Endodermal cell (in vitro differentiated cells): ENCODE measurements at regions not wholly inside any gene's neighbourhood (a gene's known extent, or its start where the extent isn't known, plus 50 kb on each side); places are given as distances from the start of the nearest gene placed in this dataset.

Experiments used
- DNase-seq: peaks from one replicate; pipeline ENCODE4 v3.0.0-alpha.2; 2017
- H3K27ac ChIP-seq: 2 replicates; pipeline ENCODE4 v1.5.1; 2013; ENCODE audit warnings: mild to moderate bottlenecking, low read depth, low read length, moderate library complexity
- H3K27me3 ChIP-seq: 2 replicates; pipeline ENCODE4 v1.6.1; 2013; ENCODE audit warnings: mild to moderate bottlenecking, low read length, moderate library complexity; ENCODE audit not compliant: insufficient read depth, control insufficient read depth, poor library complexity, severe bottlenecking
- H3K36me3 ChIP-seq: 2 replicates; pipeline ENCODE4 v1.7.0; 2013; ENCODE audit warnings: mild to moderate bottlenecking, low read length, moderate library complexity; ENCODE audit not compliant: control insufficient read depth, insufficient read depth
- H3K4me1 ChIP-seq: one replicate; pipeline ENCODE4 v1.7.0; 2013; ENCODE audit warnings: low read length; ENCODE audit not compliant: control insufficient read depth, insufficient read depth
- H3K4me3 ChIP-seq: 2 replicates; pipeline ENCODE4 v1.5.1; 2013; ENCODE audit warnings: mild to moderate bottlenecking, low read length, moderate library complexity
- H3K9ac ChIP-seq: 2 replicates; pipeline ENCODE4 v1.6.1; 2013; ENCODE audit warnings: mild to moderate bottlenecking, low read length, moderate library complexity; ENCODE audit not compliant: poor library complexity, severe bottlenecking; ENCODE audit errors: extremely low read depth
- H3K9me3 ChIP-seq: 2 replicates; pipeline ENCODE4 v1.6.1; 2013; ENCODE audit warnings: mild to moderate bottlenecking, low read length, moderate library complexity; ENCODE audit not compliant: control insufficient read depth
- H3K27ac Mint-ChIP-seq: 2 replicates; pipeline ENCODE4 v1.8.0; 2020; ENCODE audit warnings: mixed read lengths
- H3K27me3 Mint-ChIP-seq: 2 replicates; pipeline ENCODE4 v1.8.0; 2021; ENCODE audit warnings: mild to moderate bottlenecking, mixed read lengths; ENCODE audit not compliant: insufficient read depth
- H3K36me3 Mint-ChIP-seq: 2 replicates; pipeline ENCODE4 v1.8.0; 2020; ENCODE audit warnings: low read depth, mixed read lengths
- H3K4me1 Mint-ChIP-seq: 2 replicates; pipeline ENCODE4 v1.8.0; 2020; ENCODE audit warnings: mixed read lengths
- H3K4me3 Mint-ChIP-seq: 2 replicates; pipeline ENCODE4 v1.8.0; 2020; ENCODE audit warnings: mild to moderate bottlenecking, moderate library complexity, mixed read lengths
- H3K9me3 Mint-ChIP-seq: 2 replicates; pipeline ENCODE4 v1.8.0; 2020; ENCODE audit warnings: mild to moderate bottlenecking, mixed read lengths
- WGBS, 2 experiments: methylation state at CpG; one replicate each; pipeline versions ENCODE4 v1.1.5 to v1.1.7; 2013; ENCODE audit warnings: missing lambda C conversion rate in 2 of 2, mixed read lengths in 1 of 2; ENCODE audit not compliant: insufficient coverage in 1 of 2, insufficient read length in 1 of 2; 5-methylcytosine and 5-hydroxymethylcytosine counted together
- TF ChIP-seq, protein P1 (sequence below): fragments of 200-600 bp; sonication (generic); conservative IDR thresholded peaks from 2 replicates; pipeline ENCODE4 v1.5.0; 2021; ENCODE audit warnings: antibody characterized with exemption, mild to moderate bottlenecking

DNA sequence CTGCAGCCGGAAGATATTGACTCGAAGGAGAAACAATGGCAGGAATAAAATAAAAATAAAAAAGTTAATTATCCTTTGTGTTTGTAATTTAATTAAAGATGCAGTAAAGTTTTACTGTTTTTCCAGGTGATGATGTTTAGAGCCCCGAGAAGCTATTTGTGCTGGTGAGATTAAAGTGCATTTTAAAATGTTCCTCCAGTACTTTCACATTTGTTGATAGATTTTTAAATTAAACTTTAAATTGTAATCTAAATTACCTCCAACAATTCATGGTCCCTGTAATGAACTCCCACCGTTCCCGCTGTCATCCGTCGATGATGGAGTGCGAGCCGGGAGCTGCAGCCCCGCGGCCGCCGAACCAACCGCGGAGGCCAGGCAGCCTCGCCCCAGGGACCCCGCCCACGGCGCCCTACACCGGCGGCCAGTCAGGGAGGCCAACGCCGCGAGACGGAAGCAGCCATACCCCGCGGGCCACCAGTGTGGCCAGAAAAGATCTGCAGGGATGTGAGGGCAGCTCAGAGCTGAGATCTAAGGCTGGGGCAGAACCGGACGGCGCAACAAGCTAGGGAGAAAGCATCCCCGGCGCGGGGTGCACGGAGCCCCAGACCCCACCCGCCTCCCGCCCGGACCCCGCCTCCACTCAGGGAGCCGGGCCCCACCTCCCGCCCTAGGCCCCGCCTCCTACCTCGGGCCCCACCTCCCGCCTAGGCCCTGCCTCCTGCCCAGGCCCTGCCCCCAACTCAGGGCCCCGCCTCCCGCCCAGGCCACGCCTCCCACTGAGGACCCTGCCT lies 104.0 kb downstream of the FAM53A start:
- no peak overlapping the region for H3K9ac ChIP-seq
- Mint-ChIP-seq H3K36me3 (no peaks in the 10 kb centered on the region), H3K4me3 (peak overlapping the region; percentile 54), H3K4me1 (peaks cover 6% of the 10 kb centered on the region), H3K27me3 (peaks cover 4% of the 10 kb centered on the region), H3K27ac (no peak overlapping the region), H3K9me3 (peaks cover 4% of the 10 kb centered on the region)
- H3K4me3 ChIP-seq, result peak overlapping the region; percentile 71
- peak; percentile 100 for DNase-seq
- H3K36me3 ChIP-seq, result no peaks in the 10 kb centered on the region
- WGBS, 2 experiments, result 0 to 4% methylated on average over 9 to 46 of the region's 46 CpGs
- peaks cover 4% of the 10 kb centered on the region for H3K4me1 ChIP-seq
- H3K9me3 ChIP-seq, result no peaks in the 10 kb centered on the region
- H3K27ac ChIP-seq, result no peak overlapping the region
- H3K27me3 ChIP-seq, result peaks cover 13% of the 10 kb centered on the region
- TF ChIP-seq, protein P1, sequence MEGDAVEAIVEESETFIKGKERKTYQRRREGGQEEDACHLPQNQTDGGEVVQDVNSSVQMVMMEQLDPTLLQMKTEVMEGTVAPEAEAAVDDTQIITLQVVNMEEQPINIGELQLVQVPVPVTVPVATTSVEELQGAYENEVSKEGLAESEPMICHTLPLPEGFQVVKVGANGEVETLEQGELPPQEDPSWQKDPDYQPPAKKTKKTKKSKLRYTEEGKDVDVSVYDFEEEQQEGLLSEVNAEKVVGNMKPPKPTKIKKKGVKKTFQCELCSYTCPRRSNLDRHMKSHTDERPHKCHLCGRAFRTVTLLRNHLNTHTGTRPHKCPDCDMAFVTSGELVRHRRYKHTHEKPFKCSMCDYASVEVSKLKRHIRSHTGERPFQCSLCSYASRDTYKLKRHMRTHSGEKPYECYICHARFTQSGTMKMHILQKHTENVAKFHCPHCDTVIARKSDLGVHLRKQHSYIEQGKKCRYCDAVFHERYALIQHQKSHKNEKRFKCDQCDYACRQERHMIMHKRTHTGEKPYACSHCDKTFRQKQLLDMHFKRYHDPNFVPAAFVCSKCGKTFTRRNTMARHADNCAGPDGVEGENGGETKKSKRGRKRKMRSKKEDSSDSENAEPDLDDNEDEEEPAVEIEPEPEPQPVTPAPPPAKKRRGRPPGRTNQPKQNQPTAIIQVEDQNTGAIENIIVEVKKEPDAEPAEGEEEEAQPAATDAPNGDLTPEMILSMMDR, result no peak

DNA sequence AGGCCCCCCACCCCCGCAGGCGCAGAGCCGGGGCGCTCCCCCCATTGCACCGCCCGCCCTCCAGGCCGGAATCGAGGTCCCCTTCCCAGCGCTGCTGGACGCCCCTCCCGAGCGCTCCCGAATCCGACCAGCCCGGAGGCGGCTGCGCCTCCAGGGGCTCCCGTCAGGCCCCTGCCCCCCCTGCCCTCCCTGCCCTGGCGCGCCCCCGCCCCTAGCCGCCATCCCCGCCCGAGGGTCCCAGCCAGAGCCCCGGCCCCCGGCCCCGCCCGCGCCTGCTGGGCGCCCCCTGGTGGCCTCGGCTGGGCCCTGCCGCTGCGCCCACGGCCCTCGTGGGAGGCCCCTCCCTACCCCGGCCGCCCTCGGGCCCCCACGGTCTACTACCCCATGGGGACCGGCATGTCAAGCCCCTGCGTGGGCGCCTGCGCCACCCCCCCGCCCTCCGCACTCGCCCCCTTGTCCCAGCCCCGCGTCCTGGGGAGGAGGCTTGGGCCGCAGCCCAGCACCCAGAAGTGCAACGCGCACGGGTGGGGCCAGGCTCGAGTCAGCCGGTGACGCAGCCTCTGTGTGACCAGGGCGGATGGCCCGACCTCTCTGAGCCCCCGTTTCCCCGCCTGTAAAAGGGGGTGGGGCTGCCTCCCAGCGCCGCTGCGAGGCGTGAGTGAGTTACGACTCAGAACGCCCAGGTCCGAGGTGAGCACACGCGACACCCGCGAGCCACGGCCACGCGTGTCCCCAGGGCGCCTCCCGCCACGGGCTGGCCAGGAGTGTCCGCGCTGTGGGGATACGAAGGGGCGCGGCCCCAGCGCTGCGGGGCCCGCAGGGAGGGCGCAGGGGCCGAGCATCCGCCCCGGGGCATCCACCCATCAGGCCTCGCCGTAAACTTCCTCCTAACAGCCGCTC lies 104.9 kb downstream of the FAM53A start:
- Histone ChIP-seq H3K36me3 (no peaks in the 10 kb centered on the region), H3K9ac (no peak overlapping the region), H3K27me3 (peaks cover 13% of the 10 kb centered on the region), H3K4me3 (peak overlapping the region; percentile 71), H3K27ac (no peak overlapping the region), H3K4me1 (peaks cover 4% of the 10 kb centered on the region), H3K9me3 (no peaks in the 10 kb centered on the region)
- peaks cover 4% of the 10 kb centered on the region for H3K27me3 Mint-ChIP-seq
- WGBS, 2 experiments, result 3% methylated on average over 91 of the region's 91 CpGs; no CpG with 5 or more reads in 1 of the 2 experiments
- H3K36me3 Mint-ChIP-seq, result no peaks in the 10 kb centered on the region
- DNase-seq, result peak; percentile 88
- no peaks in the 10 kb centered on the region for H3K9me3 Mint-ChIP-seq
- H3K27ac Mint-ChIP-seq, result no peak overlapping the region
- peak overlapping the region; percentile 54 for H3K4me3 Mint-ChIP-seq
- H3K4me1 Mint-ChIP-seq, result peaks cover 6% of the 10 kb centered on the region
- TF ChIP-seq, protein P1, result peak; percentile 90

DNA sequence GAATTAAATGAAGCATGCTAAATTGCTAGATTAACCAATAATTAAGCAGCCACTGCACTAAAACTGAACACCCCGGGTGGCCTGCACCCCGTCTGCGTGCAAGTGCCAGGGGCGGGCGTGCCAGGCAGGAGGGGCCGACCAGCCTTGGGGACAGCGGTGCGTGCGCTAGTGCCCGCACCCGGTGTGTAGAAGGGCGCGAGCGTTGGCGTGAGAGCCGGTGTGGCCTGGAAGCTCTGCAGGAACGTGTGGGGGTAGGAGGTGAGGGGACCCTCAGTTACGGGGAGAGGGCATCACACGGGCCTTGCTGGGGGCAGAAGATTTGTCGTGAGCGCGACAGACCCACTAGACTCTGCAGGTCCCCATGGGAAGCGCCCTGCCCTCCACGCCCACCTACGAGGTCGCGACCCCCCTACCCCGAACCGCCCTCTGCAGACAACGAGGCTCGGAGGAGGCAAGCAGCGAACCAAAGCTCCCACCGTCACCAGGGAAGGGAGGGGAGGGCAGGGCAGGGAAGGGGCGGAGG lies 105.8 kb downstream of the FAM53A start:
- 24 to 31% methylated on average over 4 to 27 of the region's 34 CpGs for WGBS, 2 experiments
- H3K4me3 ChIP-seq, result no peak overlapping the region
- no peaks in the 10 kb centered on the region for H3K36me3 Mint-ChIP-seq
- H3K9ac ChIP-seq, result no peak overlapping the region
- H3K27ac ChIP-seq, result no peak overlapping the region
- H3K4me1 Mint-ChIP-seq, result peaks cover 6% of the 10 kb centered on the region
- peak overlapping the region; percentile 68 for H3K27ac Mint-ChIP-seq
- peaks cover 4% of the 10 kb centered on the region for H3K4me1 ChIP-seq
- peaks cover 3% of the 10 kb centered on the region for H3K9me3 Mint-ChIP-seq
- H3K27me3 ChIP-seq, result peaks cover 13% of the 10 kb centered on the region
- peak; percentile 81 for DNase-seq
- peaks cover 4% of the 10 kb centered on the region for H3K27me3 Mint-ChIP-seq
- no peaks in the 10 kb centered on the region for H3K9me3 ChIP-seq
- peak overlapping the region; percentile 43 for H3K4me3 Mint-ChIP-seq
- TF ChIP-seq, protein P1, result no peak
- H3K36me3 ChIP-seq, result no peaks in the 10 kb centered on the region
